ENCODE measurements at regions not wholly inside any gene's neighbourhood (a gene's known extent, or its start where the extent isn't known, plus 50 kb on each side); places are given as distances from the start of the nearest gene placed in this dataset.

DNA sequence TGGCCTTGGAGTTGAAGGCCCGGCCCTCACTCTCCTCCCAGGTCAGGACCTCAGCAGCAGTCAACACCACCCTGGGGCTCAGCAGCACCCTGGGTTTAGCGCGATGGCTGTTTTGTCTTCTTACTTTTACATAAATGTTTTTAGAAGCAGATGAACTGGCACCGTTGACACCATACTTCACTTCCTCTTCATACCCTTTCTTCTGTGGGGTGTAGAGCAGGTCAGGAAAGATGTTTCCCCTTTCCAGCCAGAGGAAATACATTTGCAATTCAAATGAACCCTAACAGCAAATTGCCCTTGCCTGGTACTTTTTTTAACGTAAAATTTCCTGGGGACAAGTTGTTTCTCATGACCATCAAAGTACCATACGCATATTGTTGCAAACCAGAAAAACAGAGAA, 54.7 kb upstream of the SNX9 start:
- Histone ChIP-seq H3K4me1 (no peaks in the 10 kb centered on the region), H3K4me3 (ENCODE audit: low read depth, low read length) (no peak overlapping the region), H3K27me3 (no peaks in the 10 kb centered on the region), H3K36me3 (no peaks in the 10 kb centered on the region), H3K9me3 (no peaks in the 10 kb centered on the region)
- TF ChIP-seq, protein P1, sequence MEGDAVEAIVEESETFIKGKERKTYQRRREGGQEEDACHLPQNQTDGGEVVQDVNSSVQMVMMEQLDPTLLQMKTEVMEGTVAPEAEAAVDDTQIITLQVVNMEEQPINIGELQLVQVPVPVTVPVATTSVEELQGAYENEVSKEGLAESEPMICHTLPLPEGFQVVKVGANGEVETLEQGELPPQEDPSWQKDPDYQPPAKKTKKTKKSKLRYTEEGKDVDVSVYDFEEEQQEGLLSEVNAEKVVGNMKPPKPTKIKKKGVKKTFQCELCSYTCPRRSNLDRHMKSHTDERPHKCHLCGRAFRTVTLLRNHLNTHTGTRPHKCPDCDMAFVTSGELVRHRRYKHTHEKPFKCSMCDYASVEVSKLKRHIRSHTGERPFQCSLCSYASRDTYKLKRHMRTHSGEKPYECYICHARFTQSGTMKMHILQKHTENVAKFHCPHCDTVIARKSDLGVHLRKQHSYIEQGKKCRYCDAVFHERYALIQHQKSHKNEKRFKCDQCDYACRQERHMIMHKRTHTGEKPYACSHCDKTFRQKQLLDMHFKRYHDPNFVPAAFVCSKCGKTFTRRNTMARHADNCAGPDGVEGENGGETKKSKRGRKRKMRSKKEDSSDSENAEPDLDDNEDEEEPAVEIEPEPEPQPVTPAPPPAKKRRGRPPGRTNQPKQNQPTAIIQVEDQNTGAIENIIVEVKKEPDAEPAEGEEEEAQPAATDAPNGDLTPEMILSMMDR (IDR thresholded peaks at IDR 0.05; ENCODE audit: low read depth, low read length): no peak
- no peak for DNase-seq

DNA sequence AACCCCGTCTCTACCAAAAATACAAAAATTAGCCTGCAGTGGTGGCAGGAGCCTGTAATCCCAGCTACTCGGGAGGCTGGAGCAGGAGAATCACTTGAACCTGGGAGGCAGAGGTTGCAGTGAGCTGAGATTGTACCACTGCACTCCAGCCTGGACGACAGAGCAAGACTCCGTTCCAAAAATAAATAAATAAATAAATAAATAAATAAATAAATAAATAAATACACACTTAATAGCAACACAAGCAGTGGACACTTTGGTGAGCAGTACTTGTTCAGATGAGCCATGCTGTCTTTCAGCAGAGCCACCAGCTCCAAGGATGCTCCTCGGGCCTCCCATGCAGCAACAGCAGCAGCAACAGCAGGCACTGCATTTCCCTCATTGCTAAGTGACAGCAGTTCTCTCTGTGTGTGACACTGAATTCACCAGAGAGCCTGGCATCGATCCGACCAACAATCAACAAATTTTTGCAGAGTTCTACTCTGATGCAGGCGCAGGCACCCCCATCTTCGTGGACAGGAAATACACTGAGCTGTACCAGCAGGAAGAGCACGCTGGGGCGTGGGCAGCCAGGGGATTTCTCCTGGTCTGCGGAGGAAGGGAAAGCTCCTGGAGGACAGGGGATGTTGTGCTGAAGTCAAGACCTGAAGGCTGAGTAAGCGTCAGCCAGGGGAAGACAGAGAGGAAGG, 54.0 kb upstream of the SNX9 start:
- TF ChIP-seq, protein P1 (IDR thresholded peaks at IDR 0.05; ENCODE audit: low read depth, low read length): no peak
- H3K9me3 ChIP-seq: no peaks in the 10 kb centered on the region
- no peak overlapping the region for H3K4me3 ChIP-seq (ENCODE audit: low read depth, low read length)
- H3K4me1 ChIP-seq: no peaks in the 10 kb centered on the region
- no peaks in the 10 kb centered on the region for H3K27me3 ChIP-seq
- DNase-seq: no peak
- no peaks in the 10 kb centered on the region for H3K36me3 ChIP-seq

DNA sequence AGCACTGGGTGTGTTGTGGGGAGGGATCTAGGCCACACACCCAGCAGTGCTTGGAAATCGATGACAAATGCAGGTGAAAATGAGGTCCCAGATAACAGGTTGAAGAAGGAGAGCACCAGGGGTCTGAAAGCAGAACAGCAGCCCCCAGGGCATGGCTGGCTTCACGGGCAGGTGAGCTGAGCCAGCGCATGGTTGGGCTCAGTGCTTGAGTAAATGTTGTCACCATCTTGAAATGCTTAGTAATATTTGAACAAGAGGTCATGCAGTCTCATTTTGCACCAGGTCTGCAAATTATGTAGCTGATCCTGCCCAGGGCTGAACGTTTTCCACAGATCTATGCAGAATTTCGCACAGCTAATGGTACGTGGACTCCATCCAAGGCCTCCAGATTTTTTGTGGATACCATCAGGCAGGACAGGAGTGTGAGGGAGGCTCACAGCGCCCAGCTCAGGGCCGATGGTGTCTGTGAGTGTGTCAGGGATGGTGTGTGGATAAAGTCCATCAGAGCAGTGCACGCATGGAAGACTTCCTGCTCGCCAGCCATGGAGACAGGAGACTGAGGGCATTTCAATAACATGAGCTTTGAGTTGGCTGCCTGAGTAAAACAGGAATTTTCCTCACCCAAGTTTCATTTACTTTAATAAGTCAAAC, 53.1 kb upstream of the SNX9 start:
- no peaks in the 10 kb centered on the region for H3K27me3 ChIP-seq
- TF ChIP-seq, protein P1 (IDR thresholded peaks at IDR 0.05; ENCODE audit: low read depth, low read length): no peak
- no peak for DNase-seq
- no peaks in the 10 kb centered on the region for H3K4me1 ChIP-seq
- H3K9me3 ChIP-seq: no peaks in the 10 kb centered on the region
- H3K36me3 ChIP-seq: no peaks in the 10 kb centered on the region
- no peak overlapping the region for H3K4me3 ChIP-seq (ENCODE audit: low read depth, low read length)

DNA sequence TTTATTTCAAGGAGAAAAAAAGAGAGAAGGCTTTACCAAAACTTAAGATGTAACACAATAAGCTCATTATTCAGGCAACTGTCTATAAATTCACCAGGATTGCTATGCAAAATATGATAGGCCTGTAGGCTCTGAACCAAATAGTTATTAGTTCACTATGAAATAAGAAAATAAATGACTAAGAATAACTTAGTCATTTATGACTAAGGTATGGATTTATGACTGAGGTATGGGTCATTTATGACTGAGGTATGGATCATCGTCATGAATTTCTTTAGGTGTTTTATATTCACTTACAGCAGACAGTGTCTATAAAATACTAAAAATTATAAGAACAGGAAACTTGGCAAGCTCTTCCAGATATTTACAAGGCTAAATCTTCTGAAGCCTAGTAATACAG, 52.1 kb upstream of the SNX9 start:
- Histone ChIP-seq H3K27me3 (no peaks in the 10 kb centered on the region), H3K36me3 (no peaks in the 10 kb centered on the region), H3K4me1 (no peaks in the 10 kb centered on the region), H3K9me3 (no peaks in the 10 kb centered on the region), H3K4me3 (ENCODE audit: low read depth, low read length) (no peak overlapping the region)
- TF ChIP-seq, protein P1 (IDR thresholded peaks at IDR 0.05; ENCODE audit: low read depth, low read length): no peak
- DNase-seq: no peak

DNA sequence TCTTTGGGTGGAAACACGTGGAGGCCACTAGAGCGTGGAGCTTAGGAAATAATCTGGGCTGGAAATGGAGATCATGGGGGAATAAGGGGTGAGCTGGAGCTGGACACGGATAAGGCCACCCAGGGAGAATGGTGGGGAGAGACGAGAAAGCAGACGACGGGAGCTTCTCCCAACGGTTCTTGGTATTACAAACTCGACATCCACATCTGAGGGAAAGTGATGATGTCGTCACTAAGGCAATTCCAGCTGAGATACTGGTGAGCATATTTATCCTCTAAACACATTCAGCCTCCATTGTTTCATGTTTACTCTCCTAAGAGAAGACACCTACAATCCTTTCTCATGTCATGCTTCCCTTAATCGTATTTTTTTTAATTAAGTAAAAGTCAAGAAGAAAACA, 50.2 kb upstream of the SNX9 start:
- Histone ChIP-seq H3K9me3 (no peaks in the 10 kb centered on the region), H3K4me3 (ENCODE audit: low read depth, low read length) (no peak overlapping the region), H3K4me1 (no peaks in the 10 kb centered on the region), H3K36me3 (no peaks in the 10 kb centered on the region), H3K27me3 (no peaks in the 10 kb centered on the region)
- TF ChIP-seq, protein P1 (IDR thresholded peaks at IDR 0.05; ENCODE audit: low read depth, low read length): no peak
- DNase-seq: no peak

Measured in BE2C (cell line).